HG03066 (cell line): ENCODE measurements at regions not wholly inside any gene's neighbourhood (a gene's known extent, or its start where the extent isn't known, plus 50 kb on each side); places are given as distances from the start of the nearest gene placed in this dataset.

Experiments
- ATAC-seq: cut with Tn5 transposase; IDR thresholded peaks from one replicate; pipeline ENCODE4 v1.9.1; 2021; ENCODE audit warnings: low read depth; ENCODE audit not compliant: unreplicated experiment

DNA sequence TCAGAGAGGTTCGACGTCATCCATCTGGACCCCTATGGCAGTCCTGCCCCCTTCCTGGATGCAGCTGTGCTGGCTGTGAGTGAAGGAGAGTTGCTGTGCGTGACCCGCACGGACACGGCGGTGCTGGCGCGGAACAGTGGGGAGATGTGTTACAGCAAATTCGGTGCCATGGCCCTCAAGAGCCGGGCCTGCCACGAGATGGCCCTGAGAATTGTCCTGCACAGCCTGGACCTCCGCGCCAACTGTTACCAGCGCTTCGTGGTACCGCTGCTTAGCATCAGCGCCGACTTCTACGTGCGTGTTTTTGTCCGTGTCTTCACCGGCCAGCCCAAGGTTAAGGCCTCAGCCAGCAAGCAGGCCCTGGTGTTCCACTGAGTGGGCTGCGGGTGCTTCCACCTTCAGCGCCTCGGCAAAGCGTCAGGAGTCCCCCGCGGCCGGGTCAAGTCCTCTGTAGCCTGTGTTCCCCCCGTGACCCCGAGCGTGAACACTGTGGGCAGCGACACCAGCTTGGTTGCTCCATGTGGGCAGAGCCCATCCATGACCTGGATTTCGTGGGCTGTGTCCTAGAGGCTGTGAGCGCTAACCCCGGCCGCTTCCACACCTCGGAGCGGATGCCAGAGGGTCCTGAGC, 186.7 kb upstream of the SLITRK2 start:
- no peak for ATAC-seq

DNA sequence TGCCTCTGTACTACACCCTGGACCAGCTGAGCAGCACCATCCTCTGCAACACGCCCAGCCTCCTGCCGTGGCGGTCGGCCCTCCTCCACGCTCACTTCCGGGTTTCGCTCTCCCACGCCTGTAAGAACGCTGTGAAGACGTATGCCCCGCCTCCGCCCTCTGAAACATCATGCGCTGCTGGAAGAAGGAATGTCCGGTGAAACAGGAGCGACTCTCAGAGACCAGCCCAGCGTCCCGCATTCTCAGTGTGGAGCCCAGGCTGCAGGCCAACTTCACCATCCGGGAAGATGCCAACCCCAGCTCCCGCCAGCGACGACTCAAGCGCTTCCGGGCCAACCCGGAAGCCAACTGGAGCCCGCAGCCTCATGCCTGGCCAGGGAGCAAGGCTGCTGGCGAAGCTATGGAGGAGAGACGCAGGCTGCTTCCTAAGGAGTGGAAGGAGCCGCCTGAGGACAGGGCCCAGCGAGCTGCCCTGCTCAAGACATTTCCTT, 186.1 kb upstream of the SLITRK2 start:
- no peak for ATAC-seq

DNA sequence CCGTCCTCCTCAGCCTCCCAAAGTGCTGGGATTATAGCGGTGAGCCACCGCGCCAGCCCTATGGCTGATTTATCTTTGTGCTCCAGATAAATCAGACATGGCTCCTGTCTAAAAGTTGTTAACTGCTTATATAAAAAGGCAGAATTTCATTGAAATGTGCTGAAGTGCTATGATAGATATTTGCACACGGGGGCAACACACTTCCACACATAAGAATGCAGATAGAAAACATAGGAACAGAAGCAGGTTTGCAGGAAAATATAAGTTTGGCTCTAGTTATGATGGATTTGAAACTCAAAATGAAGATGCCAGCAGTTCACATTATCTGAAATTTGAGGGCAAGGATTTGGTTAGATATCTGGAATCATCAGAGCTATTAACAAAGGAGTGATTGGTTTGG, 163.1 kb upstream of the SLITRK2 start:
- ATAC-seq = no peak

DNA sequence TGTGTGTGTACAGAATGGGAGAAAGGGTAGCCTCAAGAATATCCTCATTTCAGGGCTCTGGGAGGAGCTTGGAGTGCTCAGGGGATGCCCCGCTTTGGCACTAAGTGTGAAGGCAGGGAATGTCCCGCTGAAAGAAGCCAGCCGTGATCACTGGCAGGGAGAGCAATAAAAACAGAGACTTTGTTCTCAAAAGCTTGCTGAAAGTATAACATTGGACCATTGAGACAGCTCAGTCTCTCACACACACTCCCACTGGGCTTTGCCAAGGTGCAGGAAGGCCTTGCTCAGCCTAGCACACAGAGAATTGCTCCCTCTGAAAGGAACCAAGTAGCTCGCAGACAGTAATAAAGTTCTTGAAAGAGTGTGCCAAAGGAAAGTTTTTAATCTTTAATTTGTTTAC, 143.8 kb upstream of the SLITRK2 start:
- ATAC-seq = no peak

DNA sequence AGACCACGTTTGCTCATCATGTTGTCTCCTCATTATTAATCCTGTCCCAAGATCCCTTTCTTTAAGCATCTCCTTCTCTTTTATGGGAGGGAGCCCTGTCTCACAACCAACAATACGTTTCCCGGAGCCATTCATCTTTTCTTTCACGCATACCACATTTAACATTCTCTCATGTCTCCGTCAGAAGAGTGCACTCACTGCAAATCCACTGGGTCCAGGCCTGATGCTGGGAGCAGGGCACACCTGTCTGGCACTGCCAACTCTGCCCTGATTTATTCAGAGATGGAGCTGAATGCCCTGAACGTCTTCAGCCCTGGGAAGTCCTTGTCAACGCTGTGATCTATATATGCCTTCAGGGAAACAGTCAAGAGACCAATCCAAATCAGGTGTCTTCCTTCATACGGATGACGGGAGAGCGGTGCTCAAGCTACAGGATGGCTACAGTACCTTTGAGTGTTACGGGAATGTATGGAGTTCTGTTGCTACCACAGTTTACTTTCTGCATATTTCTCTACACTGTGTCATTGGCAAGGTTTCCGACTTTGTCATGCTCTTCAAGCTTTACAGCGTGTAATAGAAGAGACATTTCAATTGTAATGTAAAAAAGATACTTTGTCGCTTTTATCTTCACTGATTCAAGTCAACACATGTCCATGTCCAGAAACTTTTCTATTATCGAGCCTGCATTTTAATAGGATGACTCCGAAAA, 140.4 kb upstream of the SLITRK2 start:
- no peak for ATAC-seq

DNA sequence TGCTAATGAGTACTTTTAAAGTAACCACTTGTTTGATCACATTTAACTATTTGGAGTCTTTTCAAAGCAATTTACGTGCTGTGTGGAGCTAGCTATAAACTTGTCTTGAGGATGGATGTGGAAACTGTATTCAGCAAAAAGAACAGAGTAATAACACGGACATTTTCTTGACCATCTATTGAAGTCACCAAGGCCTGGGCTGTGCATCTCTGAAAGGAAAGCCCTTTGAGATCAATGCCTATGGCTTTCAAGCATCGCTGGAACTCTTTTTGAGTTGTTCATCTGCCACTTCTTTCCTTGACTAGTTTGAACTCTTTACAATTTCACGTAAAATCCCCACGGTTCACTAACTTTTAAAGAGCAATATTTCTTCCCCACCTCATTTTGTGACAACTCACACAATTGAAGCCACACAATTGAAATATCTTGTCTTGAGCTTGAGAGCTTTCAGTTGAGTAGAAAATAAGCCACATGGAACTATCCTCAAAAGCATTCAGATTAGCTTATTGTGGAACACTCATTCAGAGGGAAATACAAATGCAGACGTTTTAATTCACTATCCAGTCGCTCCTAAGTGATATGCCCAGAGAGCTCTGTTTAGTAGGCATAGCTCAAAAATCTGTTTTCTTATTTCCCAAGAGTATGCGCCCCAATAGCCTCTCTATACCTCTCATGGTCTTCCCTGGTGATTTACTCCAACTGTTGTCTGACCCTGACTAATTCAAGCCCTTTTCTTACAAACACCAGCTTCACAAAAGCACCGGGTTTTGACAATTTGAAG, 134.9 kb upstream of the SLITRK2 start:
- no peak for ATAC-seq

DNA sequence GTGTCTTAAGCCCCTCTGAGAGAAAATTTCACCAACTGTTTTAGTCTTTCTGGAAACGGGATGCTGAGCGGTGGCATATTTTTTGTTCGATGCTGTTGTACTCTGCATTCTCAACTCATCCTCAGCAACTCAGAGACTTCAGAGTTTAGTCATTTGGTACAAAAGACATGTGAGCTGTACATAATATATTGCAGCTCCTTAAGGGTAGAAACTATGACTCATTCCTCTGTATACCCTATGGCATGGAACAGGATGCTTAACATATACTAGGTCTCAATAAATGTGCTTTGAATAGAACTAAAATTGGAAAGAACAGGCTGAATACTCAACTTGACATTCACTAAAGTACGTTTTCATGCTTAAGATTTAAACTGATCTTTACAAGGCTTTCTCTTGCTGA, 130.5 kb upstream of the SLITRK2 start:
- ATAC-seq = no peak

DNA sequence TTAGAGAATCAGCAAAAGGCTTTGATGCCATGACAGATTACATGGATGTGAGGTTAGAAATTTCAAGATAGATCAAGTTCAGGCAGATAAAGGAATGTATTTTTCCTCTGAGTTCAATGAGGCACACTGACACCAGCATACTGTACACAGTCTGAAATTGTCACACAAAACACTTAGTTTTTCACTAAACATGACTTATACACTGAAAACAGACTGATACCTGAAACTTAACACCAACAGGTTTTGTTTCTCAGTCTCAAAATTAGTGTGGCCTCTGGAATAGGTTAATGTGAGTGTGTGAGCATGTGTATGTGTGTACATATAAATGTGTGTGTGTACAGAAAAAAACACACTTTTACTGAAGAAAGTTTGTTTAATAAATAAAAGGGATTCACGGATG, 129.9 kb upstream of the SLITRK2 start:
- no peak for ATAC-seq

DNA sequence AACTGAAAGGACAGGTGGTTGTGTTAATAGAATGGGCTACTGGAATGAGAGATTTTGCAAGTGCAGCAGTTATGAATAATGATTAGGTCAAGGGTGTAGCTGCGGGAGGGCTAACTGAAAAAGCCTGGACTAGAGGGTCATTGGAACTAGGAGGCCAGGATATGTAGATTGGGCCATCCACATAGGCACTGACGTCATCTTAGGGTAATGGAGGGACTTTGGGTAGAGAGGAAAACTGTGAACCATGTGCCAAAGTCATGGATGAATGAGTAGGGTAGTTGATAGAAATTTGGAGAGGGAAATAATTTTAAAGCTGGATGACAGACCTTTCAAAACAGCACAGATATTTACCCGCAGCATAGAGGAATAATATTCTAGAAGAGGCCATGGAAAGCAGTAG, 123.6 kb upstream of the SLITRK2 start:
- ATAC-seq = no peak

DNA sequence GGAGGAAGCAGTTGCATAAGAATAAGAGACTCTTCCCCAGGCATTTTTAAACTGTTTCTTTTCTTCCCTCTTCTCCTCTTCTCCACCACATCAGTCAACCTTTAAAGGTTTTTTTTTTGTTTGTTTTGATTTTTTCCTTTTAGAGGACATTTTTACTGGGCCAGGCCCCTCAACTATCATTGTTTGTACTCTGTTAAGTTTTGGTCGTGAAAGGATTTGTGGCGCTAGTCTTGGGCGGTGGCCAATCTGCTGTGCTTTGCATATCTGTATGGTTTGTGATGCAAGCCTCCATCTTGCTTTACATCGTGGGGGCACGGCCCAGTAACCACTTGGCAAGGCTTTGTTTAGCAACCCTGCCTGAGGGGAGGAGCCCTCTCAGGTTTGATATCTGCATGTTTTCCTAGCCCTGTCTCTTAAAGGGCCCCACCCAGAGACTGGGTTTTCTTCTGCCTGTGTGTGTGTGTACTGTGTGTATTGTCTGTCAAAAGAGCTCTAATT, 101.9 kb upstream of the SLITRK2 start:
- no peak for ATAC-seq

DNA sequence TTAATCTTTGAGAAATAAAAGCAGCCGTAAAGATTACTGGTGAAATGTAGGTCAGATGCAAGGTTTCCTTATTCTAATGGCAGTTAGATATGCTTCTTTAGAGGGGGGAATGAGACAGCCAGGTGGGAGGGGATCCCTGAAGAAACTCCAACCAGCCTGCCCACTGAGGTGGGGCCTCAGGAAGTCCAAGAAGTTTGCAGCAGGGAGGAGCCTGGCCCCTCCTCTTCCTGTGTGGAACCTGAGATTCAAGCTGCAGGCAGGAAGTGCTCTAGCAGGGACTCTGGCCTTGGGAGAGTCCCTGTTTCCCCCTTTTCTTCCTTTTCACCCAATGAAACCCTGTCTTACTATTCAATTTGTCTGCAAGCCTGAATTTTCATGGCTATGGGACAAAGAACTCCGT, 101.4 kb upstream of the SLITRK2 start:
- ATAC-seq = no peak

DNA sequence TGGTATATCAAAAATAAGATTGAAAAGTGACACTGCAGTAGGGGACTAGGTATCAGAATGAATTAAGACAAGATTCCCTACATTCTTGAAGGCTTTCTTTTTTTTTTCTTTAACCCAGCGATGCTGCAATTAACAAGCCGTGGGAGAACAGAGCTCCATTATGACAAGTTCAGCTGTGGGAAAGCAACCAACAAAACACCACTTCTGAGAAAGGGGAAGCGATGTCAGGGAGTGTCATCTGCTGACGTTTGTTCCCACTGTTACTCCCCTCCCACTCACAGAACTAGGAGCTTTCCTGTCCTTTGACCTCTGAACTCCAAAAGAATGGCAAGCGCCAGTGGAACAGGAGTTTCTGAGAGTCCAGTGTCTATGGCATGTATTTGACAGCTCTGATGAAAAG, 90.2 kb upstream of the SLITRK2 start:
- ATAC-seq = no peak

DNA sequence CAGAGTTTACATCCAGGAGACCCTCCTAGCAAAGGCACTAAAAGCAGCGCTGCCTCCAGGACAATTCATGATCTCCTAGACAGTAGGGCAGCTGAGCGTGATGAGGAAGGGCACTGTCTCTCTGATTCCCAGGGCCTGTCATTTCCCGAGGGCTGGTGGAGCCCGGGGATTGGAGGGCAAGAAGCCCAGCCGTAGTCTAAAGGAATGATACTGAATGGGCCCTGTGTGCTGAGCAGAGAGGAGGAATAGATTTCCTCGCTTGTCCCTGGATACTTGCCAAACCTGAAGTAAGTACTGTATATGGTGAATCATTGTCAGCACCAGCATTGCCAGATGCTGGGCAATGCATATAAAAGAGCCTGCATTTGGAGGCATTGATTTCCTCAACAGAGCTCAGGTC, 88.0 kb upstream of the SLITRK2 start:
- no peak for ATAC-seq

DNA sequence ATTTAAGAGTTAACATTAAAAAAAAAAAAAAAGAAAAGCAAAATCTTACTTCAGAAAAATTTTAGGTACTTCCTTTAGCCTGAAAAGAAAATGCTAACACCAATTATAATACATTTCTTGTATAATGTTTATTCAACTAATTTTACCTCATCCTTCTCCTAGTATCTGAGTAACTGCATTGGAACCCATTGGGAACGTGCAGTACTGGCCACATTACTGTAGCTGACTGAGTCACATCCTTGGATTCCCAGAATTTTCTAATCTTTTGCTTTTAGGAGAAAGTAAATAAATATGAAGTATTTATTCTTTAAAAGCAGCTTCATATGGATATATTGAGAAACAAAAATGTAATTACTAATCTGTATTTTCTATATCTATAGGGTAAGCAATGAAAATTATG, 82.6 kb upstream of the SLITRK2 start:
- ATAC-seq = no peak

DNA sequence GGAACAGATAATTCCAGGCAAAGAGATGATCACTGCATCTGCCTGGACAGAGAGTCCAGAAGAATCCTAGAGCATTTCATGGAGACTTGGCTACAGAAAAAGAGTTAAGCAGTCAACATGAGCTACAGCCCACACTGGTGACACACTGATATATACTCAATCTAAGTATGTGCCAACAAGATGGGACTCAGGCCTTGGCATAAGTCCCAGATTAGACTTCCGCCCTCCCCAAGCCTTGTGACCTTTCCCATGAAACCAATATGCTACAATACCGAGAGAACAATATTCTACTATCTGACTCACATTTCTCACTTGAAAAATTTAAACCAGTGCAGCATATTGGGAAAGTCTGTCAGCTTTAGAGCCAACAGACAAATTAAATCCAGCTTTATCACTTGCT, 65.7 kb upstream of the SLITRK2 start:
- no peak for ATAC-seq
